Limb (tissue), 2 donors: ENCODE measurements at regions not wholly inside any gene's neighbourhood (a gene's known extent, or its start where the extent isn't known, plus 50 kb on each side); places are given as distances from the start of the nearest gene placed in this dataset.
"Not testable (repeated sequence)": the region's sequence is repeated elsewhere in the genome, so short reads cannot be mapped to it uniquely, and the experiment has no call there.

Experiments
- DNase-seq, 2 donors: peaks; one replicate each; pipeline ENCODE4 v3.0.0-alpha.2; 2016; ENCODE audit errors: extremely low spot score in 2 of 2

- no peak for DNase-seq
These were observed 112.7 kb downstream of the RFPL4B start for GRCh38 chr6:112459758-112460304.

GRCh38 chr6:112464901-112465665, 118.0 kb downstream of the RFPL4B start:
- DNase-seq, result no peak

- no peak for DNase-seq
These were observed 119.4 kb downstream of the RFPL4B start for GRCh38 chr6:112466373-112467151.

- no peak for DNase-seq
These were observed 121.2 kb downstream of the RFPL4B start for GRCh38 chr6:112468359-112468758.

- no peak for DNase-seq
These were observed 122.2 kb downstream of the RFPL4B start for GRCh38 chr6:112469306-112469705.

GRCh38 chr6:112470376-112470775, 123.2 kb downstream of the RFPL4B start:
- no peak for DNase-seq

- DNase-seq, result no peak
These were observed 123.8 kb downstream of the RFPL4B start for GRCh38 chr6:112470950-112471349.

GRCh38 chr6:112475083-112475482, 128.0 kb downstream of the RFPL4B start:
- no peak for DNase-seq

GRCh38 chr6:112477125-112477524, 130.0 kb downstream of the RFPL4B start:
- DNase-seq, result no peak

GRCh38 chr6:112478036-112478435, 130.9 kb downstream of the RFPL4B start:
- peak in 1 of 2 donors; percentile 63 for DNase-seq

GRCh38 chr6:112479975-112480374, 132.8 kb downstream of the RFPL4B start:
- DNase-seq, result not testable (repeated sequence)

- DNase-seq, result no peak
These were observed 133.4 kb downstream of the RFPL4B start for GRCh38 chr6:112480553-112480952.

GRCh38 chr6:112481211-112481610, 134.1 kb downstream of the RFPL4B start:
- no peak for DNase-seq

- no peak for DNase-seq
These were observed 135.2 kb downstream of the RFPL4B start for GRCh38 chr6:112482373-112482772.

- no peak for DNase-seq
These were observed 138.1 kb downstream of the RFPL4B start for GRCh38 chr6:112485120-112485826.

GRCh38 chr6:112485827-112486212, 138.7 kb downstream of the RFPL4B start:
- DNase-seq, result no peak

GRCh38 chr6:112486454-112486853, 139.3 kb downstream of the RFPL4B start:
- DNase-seq, result no peak

GRCh38 chr6:112488238-112488637, 141.1 kb downstream of the RFPL4B start:
- no peak for DNase-seq

- DNase-seq, result peak; percentile 88 to 94
These were observed 154.6 kb downstream of the RFPL4B start for GRCh38 chr6:112501705-112502104.

- peak in 1 of 2 donors; percentile 60 for DNase-seq
These were observed 155.4 kb downstream of the RFPL4B start for GRCh38 chr6:112502351-112503090.

- DNase-seq, result peak; percentile 59 to 66
These were observed 156.0 kb downstream of the RFPL4B start for GRCh38 chr6:112503091-112503596.
